Mammary epithelial cell (primary cell): ENCODE measurements at regions not wholly inside any gene's neighbourhood (a gene's known extent, or its start where the extent isn't known, plus 50 kb on each side); places are given as distances from the start of the nearest gene placed in this dataset.
"Not testable (repeated sequence)": the region's sequence is repeated elsewhere in the genome, so short reads cannot be mapped to it uniquely, and the experiment has no call there.

Experiments used
- CTCF ChIP-seq, 2 donors: IDR thresholded peaks in 1 of 2; conservative IDR thresholded peaks in 1 of 2; 2 replicates each; pipeline ENCODE4 v1.5.1; 2011 to 2012; ENCODE audit warnings: inconsistent platforms in 2 of 2, low read length in 2 of 2, mild to moderate bottlenecking in 2 of 2, control low read depth in 1 of 2, low read depth in 1 of 2; ENCODE audit not compliant: insufficient read depth in 1 of 2; ENCODE audit errors: extremely low read depth in 1 of 2
- EZH2 ChIP-seq: IDR thresholded peaks from 2 replicates; pipeline ENCODE4 v1.6.1; 2012; ENCODE audit warnings: low read length, inconsistent platforms, borderline replicate concordance

- TF ChIP-seq CTCF (conservative IDR thresholded peaks at IDR 0.05 in 1 of 2, IDR thresholded peaks at IDR 0.05 in 1 of 2; ENCODE audit: extremely low read depth in 1 of 2, insufficient read depth in 1 of 2, low read depth in 1 of 2, low read length in 2 of 2); EZH2: not testable (repeated sequence)
These were observed 101.3 kb upstream of the PRR23C start for GRCh38 chr3:139145980-139146379.
